ENCODE measurements at regions not wholly inside any gene's neighbourhood (a gene's known extent, or its start where the extent isn't known, plus 50 kb on each side); places are given as distances from the start of the nearest gene placed in this dataset.

- Histone ChIP-seq H3K9ac (ENCODE audit: low read depth, low read length, poor library complexity, severe bottlenecking) (no peak overlapping the region), H3K27me3 (ENCODE audit: insufficient read depth, low read length, poor library complexity, severe bottlenecking) (no peaks in the 10 kb centered on the region), H2AFZ (ENCODE audit: low read length) (no peak overlapping the region), H3K9me3 (ENCODE audit: insufficient read depth, low read depth, low read length) (no peaks in the 10 kb centered on the region), H3K4me2 (ENCODE audit: low read depth, low read length, poor library complexity, severe bottlenecking) (peak overlapping the region; percentile 24), H3K4me3 (ENCODE audit: low read length, poor library complexity, severe bottlenecking) (peak overlapping the region; percentile 21), H3K9me2 (replicated peaks; ENCODE audit: low read depth, low read length) (no peaks in the 10 kb centered on the region), H3K36me3 (ENCODE audit: insufficient read depth, low read length) (no peaks in the 10 kb centered on the region), H3K79me2 (ENCODE audit: insufficient read depth, low read length) (no peaks in the 10 kb centered on the region), H3F3A (ENCODE audit: low read depth) (no peaks in the 10 kb centered on the region), H3K4me1 (ENCODE audit: insufficient read depth, low read length, poor library complexity, severe bottlenecking) (peaks cover 12% of the 10 kb centered on the region), H4K20me1 (ENCODE audit: insufficient read depth, low read length, poor library complexity, severe bottlenecking) (no peaks in the 10 kb centered on the region)
- no peak for TF ChIP-seq CTCF (conservative IDR thresholded peaks at IDR 0.05; ENCODE audit: low read length)
- no peak for TF ChIP-seq EZH2phosphoT487 (IDR thresholded peaks at IDR 0.05; ENCODE audit: borderline replicate concordance)
Measured at GRCh38 chrX:127490000-127490399, 562.2 kb downstream of the ACTRT1 start.

- no peaks in the 10 kb centered on the region for H4K20me1 ChIP-seq (ENCODE audit: insufficient read depth, low read length, poor library complexity, severe bottlenecking)
- H3K79me2 ChIP-seq (ENCODE audit: insufficient read depth, low read length), result no peaks in the 10 kb centered on the region
- H3K4me3 ChIP-seq (ENCODE audit: low read length, poor library complexity, severe bottlenecking), result no peak overlapping the region
- H3K9me3 ChIP-seq (ENCODE audit: insufficient read depth, low read depth, low read length), result no peaks in the 10 kb centered on the region
- no peak overlapping the region for H2AFZ ChIP-seq (ENCODE audit: low read length)
- no peaks in the 10 kb centered on the region for H3K36me3 ChIP-seq (ENCODE audit: insufficient read depth, low read length)
- no peaks in the 10 kb centered on the region for H3K4me1 ChIP-seq (ENCODE audit: insufficient read depth, low read length, poor library complexity, severe bottlenecking)
- no peaks in the 10 kb centered on the region for H3K9me2 ChIP-seq (replicated peaks; ENCODE audit: low read depth, low read length)
- no peak overlapping the region for H3K9ac ChIP-seq (ENCODE audit: low read depth, low read length, poor library complexity, severe bottlenecking)
- H3K4me2 ChIP-seq (ENCODE audit: low read depth, low read length, poor library complexity, severe bottlenecking), result no peak overlapping the region
- H3F3A ChIP-seq (ENCODE audit: low read depth), result no peaks in the 10 kb centered on the region
- TF ChIP-seq CTCF (conservative IDR thresholded peaks at IDR 0.05; ENCODE audit: low read length) (no peak), EZH2phosphoT487 (IDR thresholded peaks at IDR 0.05; ENCODE audit: borderline replicate concordance) (no peak)
- H3K27me3 ChIP-seq (ENCODE audit: insufficient read depth, low read length, poor library complexity, severe bottlenecking), result no peaks in the 10 kb centered on the region
Measured at GRCh38 chrX:127466211-127466610, 586.0 kb downstream of the ACTRT1 start.

GRCh38 chrX:127459790-127460189, 592.4 kb downstream of the ACTRT1 start:
- Histone ChIP-seq H3K9me3 (ENCODE audit: insufficient read depth, low read depth, low read length) (no peaks in the 10 kb centered on the region), H4K20me1 (ENCODE audit: insufficient read depth, low read length, poor library complexity, severe bottlenecking) (no peaks in the 10 kb centered on the region), H3K4me1 (ENCODE audit: insufficient read depth, low read length, poor library complexity, severe bottlenecking) (no peaks in the 10 kb centered on the region), H3K4me2 (ENCODE audit: low read depth, low read length, poor library complexity, severe bottlenecking) (no peak overlapping the region), H3K9me2 (replicated peaks; ENCODE audit: low read depth, low read length) (no peaks in the 10 kb centered on the region), H3K9ac (ENCODE audit: low read depth, low read length, poor library complexity, severe bottlenecking) (no peak overlapping the region), H3K79me2 (ENCODE audit: insufficient read depth, low read length) (no peaks in the 10 kb centered on the region), H3F3A (ENCODE audit: low read depth) (no peaks in the 10 kb centered on the region), H3K4me3 (ENCODE audit: low read length, poor library complexity, severe bottlenecking) (no peak overlapping the region), H3K36me3 (ENCODE audit: insufficient read depth, low read length) (no peaks in the 10 kb centered on the region), H2AFZ (ENCODE audit: low read length) (no peak overlapping the region), H3K27me3 (ENCODE audit: insufficient read depth, low read length, poor library complexity, severe bottlenecking) (no peaks in the 10 kb centered on the region)
- peak; percentile 32 for TF ChIP-seq CTCF (conservative IDR thresholded peaks at IDR 0.05; ENCODE audit: low read length)
- TF ChIP-seq EZH2phosphoT487 (IDR thresholded peaks at IDR 0.05; ENCODE audit: borderline replicate concordance), result no peak
